Left renal pelvis (tissue), 4 donors: ENCODE measurements at regions not wholly inside any gene's neighbourhood (a gene's known extent, or its start where the extent isn't known, plus 50 kb on each side); places are given as distances from the start of the nearest gene placed in this dataset.
"Not testable (repeated sequence)": the region's sequence is repeated elsewhere in the genome, so short reads cannot be mapped to it uniquely, and the experiment has no call there.

ENCODE experiments used
- DNase-seq, 4 donors: peaks; one replicate each; pipeline ENCODE4 v3.0.0-alpha.2; 2013; ENCODE audit warnings: low read depth in 4 of 4, low spot score in 3 of 4

- no peak for DNase-seq
Observed at GRCh38 chr15:70526221-70526973, 237.0 kb downstream of the UACA start.

- no peak for DNase-seq
Observed at GRCh38 chr15:70525551-70525950, 237.8 kb downstream of the UACA start.

DNA sequence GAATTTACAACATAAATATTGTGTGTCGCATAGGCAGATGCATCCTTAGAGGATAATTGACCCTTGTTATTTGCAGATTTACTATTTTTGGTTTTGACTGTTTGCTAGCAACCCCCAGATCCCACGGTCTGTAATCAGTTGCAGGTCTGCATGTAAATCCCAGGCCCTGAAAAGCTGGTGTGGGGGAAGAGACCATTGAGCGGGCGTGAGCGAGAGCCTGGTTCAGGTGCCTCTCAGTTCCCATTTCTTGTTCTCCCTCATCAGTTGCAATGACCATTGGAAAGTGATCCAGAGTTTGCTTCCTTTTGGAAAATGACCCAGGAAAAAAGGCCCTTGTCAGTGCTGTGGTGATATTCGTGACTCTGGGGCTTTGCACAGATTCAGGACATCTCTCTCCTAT lies 238.9 kb downstream of the UACA start:
- no peak for DNase-seq

GRCh38 chr15:70523616-70524015 lies 239.7 kb downstream of the UACA start:
- no peak for DNase-seq

DNA sequence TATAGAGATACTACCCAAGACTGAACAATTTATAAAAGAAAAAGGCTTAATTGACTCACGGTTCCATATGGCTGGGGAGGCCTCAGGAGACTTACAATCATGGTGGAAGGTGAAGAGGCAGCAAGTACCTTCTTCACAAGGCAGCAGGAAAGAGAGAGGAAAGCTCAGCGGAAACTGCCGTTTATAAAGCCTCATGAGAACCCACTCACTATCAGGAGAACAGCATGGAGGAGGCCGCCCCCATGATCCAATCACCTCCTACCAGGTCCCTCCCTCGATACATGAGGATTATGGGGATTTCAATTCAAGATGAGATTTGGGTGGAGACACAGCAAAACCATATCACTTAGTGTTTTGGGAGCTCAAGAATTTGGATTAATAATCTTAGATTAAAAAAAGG lies 240.2 kb downstream of the UACA start:
- DNase-seq: no peak

GRCh38 chr15:70522323-70522966 lies 240.9 kb downstream of the UACA start:
- DNase-seq: no peak

DNA sequence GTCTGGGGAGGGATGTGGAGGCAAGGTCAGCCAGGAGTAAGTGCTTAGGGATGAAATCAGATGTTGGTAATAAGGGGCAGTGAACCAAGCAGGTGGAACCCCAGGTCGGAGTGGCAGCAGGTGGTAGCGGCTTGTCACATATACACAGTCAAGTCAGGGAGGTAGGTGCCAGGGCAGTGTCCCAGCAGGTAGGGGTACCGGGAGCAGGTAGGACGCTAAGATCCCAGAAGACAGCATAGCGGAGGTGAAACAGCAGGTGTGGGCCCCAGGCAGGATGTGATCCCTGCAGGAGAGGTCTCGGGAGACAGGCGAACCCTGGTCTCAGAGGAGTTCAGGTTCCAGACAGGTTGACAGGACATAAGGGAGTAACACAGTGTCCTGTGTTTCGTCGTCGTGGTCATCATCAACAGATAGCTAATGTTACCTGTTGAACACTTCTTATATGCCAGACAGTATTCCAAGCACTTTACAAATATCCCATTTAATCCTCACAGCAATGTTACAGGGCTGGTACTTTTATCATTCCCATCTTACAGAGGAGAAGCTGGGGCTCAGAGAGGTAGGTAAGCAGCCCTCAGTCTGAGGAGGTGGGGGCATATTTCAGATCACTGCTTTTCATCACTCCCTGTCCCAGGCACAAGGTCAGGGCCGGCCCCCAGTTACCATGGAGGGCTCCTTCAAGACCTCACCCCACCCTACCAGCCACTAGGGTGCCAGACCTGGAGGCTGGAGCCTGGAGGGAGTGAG lies 241.6 kb downstream of the UACA start:
- DNase-seq: no peak

DNA sequence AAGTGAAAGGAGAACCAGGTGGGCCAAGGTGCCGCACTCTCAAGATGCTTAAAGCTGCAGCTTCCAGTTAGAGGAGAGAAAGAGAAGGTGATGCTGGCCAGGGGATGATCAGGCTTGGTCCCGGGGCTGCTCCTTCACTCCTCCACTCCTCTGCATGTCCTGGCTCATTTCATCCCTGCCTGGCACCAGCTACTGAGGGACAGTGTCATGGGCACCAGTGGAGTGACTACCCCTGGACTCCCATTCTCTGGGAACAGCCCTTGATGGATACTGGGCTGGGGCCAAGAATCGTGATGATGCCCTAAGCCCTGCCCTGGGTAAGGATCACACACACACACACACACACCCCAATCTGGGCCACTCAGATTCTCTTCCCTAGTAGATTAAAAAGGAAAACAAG lies 243.7 kb downstream of the UACA start:
- DNase-seq: no peak

GRCh38 chr15:70519004-70519365 lies 244.4 kb downstream of the UACA start:
- no peak for DNase-seq

GRCh38 chr15:70518201-70519003 lies 245.0 kb downstream of the UACA start:
- no peak for DNase-seq

GRCh38 chr15:70517194-70517590 lies 246.2 kb downstream of the UACA start:
- DNase-seq: no peak

- DNase-seq: no peak
Observed at GRCh38 chr15:70516408-70517193, 246.8 kb downstream of the UACA start.

GRCh38 chr15:70514251-70514650 lies 249.1 kb downstream of the UACA start:
- DNase-seq: no peak

- no peak for DNase-seq
Observed at GRCh38 chr15:70513819-70514218, 249.5 kb downstream of the UACA start.

DNA sequence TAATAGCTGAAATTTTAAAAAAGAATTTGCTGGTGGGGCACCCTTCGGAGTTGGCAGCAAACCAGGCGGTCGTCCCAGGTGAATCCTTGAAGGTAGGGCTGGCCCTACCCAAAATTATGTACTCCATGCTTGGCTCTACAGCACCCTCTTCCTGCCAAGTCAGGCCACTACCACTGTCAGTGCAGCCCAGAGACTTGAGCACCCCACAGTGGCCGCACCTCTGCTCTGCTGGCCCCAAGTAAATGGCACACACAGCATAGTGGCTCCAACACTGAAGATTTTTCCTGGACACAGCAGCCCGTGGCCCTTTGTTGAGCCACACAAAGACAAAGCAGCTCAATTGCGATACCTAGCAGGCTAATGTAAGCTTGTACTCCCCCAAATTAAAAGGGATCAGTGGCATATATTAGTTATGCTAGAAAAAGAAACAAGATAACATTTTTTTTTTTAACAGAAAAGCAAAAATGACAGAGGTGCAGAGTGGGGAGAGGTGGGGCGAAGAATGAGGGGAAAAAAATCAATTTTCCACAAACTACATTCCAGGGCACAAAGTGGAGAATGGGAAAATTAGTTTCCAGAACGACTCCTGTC lies 250.5 kb downstream of the UACA start:
- DNase-seq: no peak

DNA sequence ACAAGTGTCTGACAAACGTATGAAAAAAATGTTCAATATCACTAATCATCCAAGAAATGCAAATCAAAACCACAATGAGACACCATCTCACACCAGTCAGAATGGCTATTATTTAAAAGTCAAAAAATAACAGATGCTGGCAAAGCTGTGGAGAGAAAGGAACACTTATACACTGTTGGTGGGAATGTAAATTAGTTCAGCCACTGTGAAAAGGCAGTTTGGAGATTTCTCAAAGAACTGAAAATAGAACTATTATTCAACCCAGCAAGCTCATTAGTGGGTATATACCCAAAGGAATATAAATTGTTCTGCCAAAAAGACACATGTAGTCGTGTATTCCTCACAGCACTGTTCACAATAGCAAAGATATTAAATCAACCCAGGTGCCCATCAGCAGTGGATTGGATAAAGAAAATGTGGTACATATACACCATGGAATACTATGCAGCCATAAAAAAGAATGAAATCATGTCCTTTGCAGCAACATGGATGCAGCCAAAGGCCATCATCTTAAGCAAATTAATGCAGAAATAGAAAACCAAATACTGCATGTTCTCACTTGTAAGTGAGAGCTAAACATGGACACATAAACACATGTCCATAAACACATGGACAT lies 251.3 kb downstream of the UACA start:
- not testable (repeated sequence) for DNase-seq

GRCh38 chr15:70510433-70510832 lies 252.9 kb downstream of the UACA start:
- DNase-seq: no peak

GRCh38 chr15:70509731-70510143 lies 253.6 kb downstream of the UACA start:
- DNase-seq: no peak

DNA sequence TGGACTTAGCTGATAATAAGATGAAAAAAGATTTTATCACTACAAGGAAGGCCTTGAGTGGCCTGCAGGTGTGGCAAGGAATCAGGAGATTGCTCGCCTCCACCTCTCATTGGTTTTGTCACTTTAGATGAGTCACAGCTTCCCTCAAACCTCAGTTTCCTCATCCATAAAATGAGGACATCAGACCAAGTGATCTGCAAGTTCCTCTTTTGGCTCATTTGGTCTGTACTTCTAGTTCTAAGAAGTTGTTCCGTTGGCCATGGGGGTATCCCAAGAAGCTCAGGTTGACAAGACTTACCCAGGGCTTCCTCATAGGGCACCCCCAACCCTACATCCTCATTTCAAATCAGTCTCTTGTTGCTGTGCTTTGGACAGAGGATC lies 254.1 kb downstream of the UACA start:
- DNase-seq: no peak
